ENCODE measurements at regions not wholly inside any gene's neighbourhood (a gene's known extent, or its start where the extent isn't known, plus 50 kb on each side); places are given as distances from the start of the nearest gene placed in this dataset.
"Not testable (repeated sequence)": the region's sequence is repeated elsewhere in the genome, so short reads cannot be mapped to it uniquely, and the experiment has no call there.

DNA sequence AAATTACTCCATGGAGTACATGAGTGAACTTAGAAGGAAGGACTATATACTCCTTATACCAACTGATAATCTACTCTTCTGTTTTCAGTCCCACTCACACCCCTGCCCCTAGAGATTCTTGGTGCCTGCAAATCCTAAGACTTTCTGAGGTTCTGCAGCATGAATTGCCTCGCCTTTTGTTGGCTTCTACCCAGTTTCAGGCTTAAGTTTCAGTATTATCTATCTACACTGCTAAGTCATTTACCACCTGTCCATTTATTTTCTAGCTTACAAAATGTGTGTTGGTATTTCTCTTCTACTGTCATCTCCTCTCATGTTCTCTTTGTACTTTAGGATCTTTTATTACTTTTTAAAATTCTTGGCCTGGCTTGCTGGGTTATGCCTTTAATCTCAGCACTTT is 94.4 kb upstream of the AMOT start:
- no peak for DNase-seq (ENCODE audit: low read depth)
- no peak for TF ChIP-seq CTCF (IDR thresholded peaks at IDR 0.05; ENCODE audit: insufficient read depth, low read depth, low read length, missing control alignments)
- H3K4me3 ChIP-seq (ENCODE audit: low read depth, low read length): no peak overlapping the region

DNA sequence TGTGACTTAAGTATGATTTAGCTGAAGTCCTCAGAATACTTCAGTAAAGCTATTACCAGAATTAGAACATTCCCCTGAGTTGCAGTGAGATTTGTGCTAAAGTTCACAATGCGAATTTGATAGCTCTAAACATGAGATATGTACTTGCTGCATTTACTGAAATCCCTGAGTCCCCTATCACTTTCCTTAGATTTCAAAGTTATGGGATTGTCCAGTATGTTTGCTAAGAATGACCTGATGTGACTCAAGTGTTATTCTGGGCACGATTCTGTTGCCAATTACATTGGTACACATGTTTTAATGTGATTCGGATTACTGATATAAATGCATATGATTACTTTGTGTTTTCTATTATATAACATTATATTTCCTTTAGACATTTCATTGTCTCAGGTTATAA is 91.3 kb upstream of the AMOT start:
- DNase-seq (ENCODE audit: low read depth): no peak
- no peak for TF ChIP-seq CTCF (IDR thresholded peaks at IDR 0.05; ENCODE audit: insufficient read depth, low read depth, low read length, missing control alignments)
- no peak overlapping the region for H3K4me3 ChIP-seq (ENCODE audit: low read depth, low read length)

- H3K4me3 ChIP-seq (ENCODE audit: low read depth, low read length): no peak overlapping the region
- TF ChIP-seq CTCF (IDR thresholded peaks at IDR 0.05; ENCODE audit: insufficient read depth, low read depth, low read length, missing control alignments): no peak
- DNase-seq (ENCODE audit: low read depth): no peak
Observed at GRCh38 chrX:112931478-112931877, 90.8 kb upstream of the AMOT start.

- not testable (repeated sequence) for DNase-seq (ENCODE audit: low read depth); H3K4me3 ChIP-seq (ENCODE audit: low read depth, low read length)
Observed at GRCh38 chrX:112923381-112923780, 82.8 kb upstream of the AMOT start.

- no peak overlapping the region for H3K4me3 ChIP-seq (ENCODE audit: low read depth, low read length)
- TF ChIP-seq CTCF (IDR thresholded peaks at IDR 0.05; ENCODE audit: insufficient read depth, low read depth, low read length, missing control alignments): no peak
- no peak for DNase-seq (ENCODE audit: low read depth)
Observed at GRCh38 chrX:112913807-112914206, 73.2 kb upstream of the AMOT start.

- no peak for TF ChIP-seq CTCF (IDR thresholded peaks at IDR 0.05; ENCODE audit: insufficient read depth, low read depth, low read length, missing control alignments)
- no peak for DNase-seq (ENCODE audit: low read depth)
- no peak overlapping the region for H3K4me3 ChIP-seq (ENCODE audit: low read depth, low read length)
Observed at GRCh38 chrX:112910418-112910817, 69.8 kb upstream of the AMOT start.

- H3K4me3 ChIP-seq (ENCODE audit: low read depth, low read length): no peak overlapping the region
- no peak for TF ChIP-seq CTCF (IDR thresholded peaks at IDR 0.05; ENCODE audit: insufficient read depth, low read depth, low read length, missing control alignments)
- DNase-seq (ENCODE audit: low read depth): no peak
Observed at GRCh38 chrX:112901869-112902725, 61.5 kb upstream of the AMOT start.
